ENCODE measurements at regions not wholly inside any gene's neighbourhood (a gene's known extent, or its start where the extent isn't known, plus 50 kb on each side); places are given as distances from the start of the nearest gene placed in this dataset.
A peak's percentile ranks its signal among the peaks of the same experiment; 100 is the strongest.

DNA sequence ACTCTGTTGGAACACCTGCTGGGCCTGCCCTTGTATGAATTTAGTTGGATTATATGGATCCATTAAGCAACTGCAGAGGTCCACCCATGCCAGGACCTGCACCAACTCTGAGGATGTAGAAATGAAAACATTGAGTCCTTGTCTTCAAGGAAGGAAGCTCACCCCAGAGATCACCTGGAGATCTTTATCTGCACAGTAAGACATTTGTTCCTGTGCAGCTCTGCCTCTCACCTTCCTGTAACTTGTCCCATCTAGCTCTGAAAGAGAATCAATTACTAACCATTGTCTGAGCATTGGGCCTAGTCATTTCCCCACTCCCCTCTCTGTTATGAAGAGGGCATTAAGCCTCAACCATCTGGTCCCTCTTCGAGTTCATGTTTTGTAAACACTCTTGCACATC is 105.2 kb upstream of the YWHAQ start:
- peaks cover 0 to 8% (median 0%) of the 10 kb centered on the region in 5 experiments for H3K9me3 ChIP-seq (ENCODE audit: control extremely low read depth in 1 of 5, control insufficient read depth in 4 of 5, insufficient read depth in 2 of 5, low read depth in 1 of 5, low read length in 4 of 5)
- no peak overlapping the region for H3K4me3 ChIP-seq (ENCODE audit: control insufficient read depth in 1 of 7, extremely low read depth in 1 of 7, insufficient read depth in 4 of 7, low read depth in 2 of 7, low read length in 6 of 7)
- DNase-seq, result no peak
- no peak overlapping the region for H3K27ac ChIP-seq (ENCODE audit: insufficient read depth in 1 of 2, low read depth in 1 of 2, low read length in 2 of 2, poor library complexity in 1 of 2, severe bottlenecking in 2 of 2)
- H3K4me1 ChIP-seq (ENCODE audit: control extremely low read depth in 1 of 4, control insufficient read depth in 4 of 4, insufficient read depth in 4 of 4, low read length in 3 of 4), result peaks cover 0 to 28% (median 17%) of the 10 kb centered on the region in 4 experiments
- no peaks in the 10 kb centered on the region for H3K27me3 ChIP-seq (replicated peaks in 2 of 5; ENCODE audit: control insufficient read depth in 4 of 5, insufficient read depth in 5 of 5, low read length in 4 of 5)
- ChIA-PET CTCF (interaction anchor here (1.3 to 1.8 kb wide), 2 partner anchors 17 to 24 kb away, joined by 3 to 4 read pairs; no protein-coding TSS in a partner anchor), POLR2A (no interaction called here)
- WGBS (ENCODE audit: insufficient coverage), result no CpG with 5 or more reads among the region's 1 CpG
- no peaks in the 10 kb centered on the region for H3K36me3 ChIP-seq (ENCODE audit: control insufficient read depth in 4 of 4, insufficient read depth in 4 of 4, low read length in 3 of 4)

DNA sequence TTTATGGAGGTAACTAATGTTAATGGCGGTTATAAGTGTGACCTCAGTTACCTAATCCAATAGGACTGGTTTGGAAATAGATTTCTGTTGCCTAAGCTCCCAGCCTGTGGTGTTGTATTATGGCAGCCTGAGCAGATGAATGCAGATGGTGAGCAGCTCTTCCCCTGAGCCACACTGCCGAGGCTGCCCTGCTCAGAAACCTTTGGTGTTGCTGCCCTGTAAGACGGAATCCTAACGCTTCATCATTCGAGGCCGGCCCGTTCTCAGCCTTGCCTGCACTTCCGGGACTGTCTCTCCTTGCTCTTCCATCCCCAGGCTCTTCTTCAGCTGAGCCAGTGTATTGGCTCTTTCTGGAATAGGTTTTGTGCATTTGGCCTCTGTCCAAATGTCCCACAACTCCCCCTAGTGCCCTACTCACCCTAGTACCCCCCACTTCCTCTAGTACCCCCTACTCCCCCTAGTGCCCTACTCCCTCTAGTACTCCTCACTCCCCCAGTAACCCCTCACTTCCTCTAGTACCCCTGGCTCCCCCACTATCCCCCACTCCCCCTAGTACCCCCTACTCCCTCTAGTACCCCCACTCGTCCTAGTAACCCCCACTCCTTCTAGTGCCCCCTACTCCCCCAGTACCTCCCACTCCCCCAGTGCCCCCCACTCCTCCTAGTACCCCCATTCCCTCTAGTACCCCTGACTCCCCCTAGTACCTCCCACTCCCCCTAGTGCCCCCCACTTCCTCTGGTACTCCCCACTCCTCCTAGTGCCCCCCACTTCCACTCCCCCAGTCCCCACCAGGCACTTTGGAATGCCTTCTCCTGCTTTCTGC is 106.0 kb upstream of the TAF1B start:
- peak; percentile 45 to 50 (median 49) for DNase-seq
- Histone ChIP-seq H3K4me3 (ENCODE audit: control insufficient read depth in 1 of 7, extremely low read depth in 1 of 7, insufficient read depth in 4 of 7, low read depth in 2 of 7, low read length in 6 of 7) (no peak overlapping the region), H3K36me3 (ENCODE audit: control insufficient read depth in 4 of 4, insufficient read depth in 4 of 4, low read length in 3 of 4) (no peaks in the 10 kb centered on the region), H3K9me3 (ENCODE audit: control extremely low read depth in 1 of 5, control insufficient read depth in 4 of 5, insufficient read depth in 2 of 5, low read depth in 1 of 5, low read length in 4 of 5) (peaks cover 0 to 8% (median 0%) of the 10 kb centered on the region in 5 experiments), H3K4me1 (ENCODE audit: control extremely low read depth in 1 of 4, control insufficient read depth in 4 of 4, insufficient read depth in 4 of 4, low read length in 3 of 4) (peaks cover 0 to 28% (median 17%) of the 10 kb centered on the region in 4 experiments), H3K27me3 (replicated peaks in 2 of 5; ENCODE audit: control insufficient read depth in 4 of 5, insufficient read depth in 5 of 5, low read length in 4 of 5) (no peaks in the 10 kb centered on the region), H3K27ac (ENCODE audit: insufficient read depth in 1 of 2, low read depth in 1 of 2, low read length in 2 of 2, poor library complexity in 1 of 2, severe bottlenecking in 2 of 2) (no peak overlapping the region)
- ChIA-PET CTCF (interaction anchor here (0.6 to 1.9 kb wide), 8 partner anchors 10 to 62 kb away, joined by 3 to 10 read pairs (median 4); no protein-coding TSS in a partner anchor), POLR2A (no interaction called here)
- WGBS (ENCODE audit: insufficient coverage), result 98% methylated on average over 5 of the region's 9 CpGs

DNA sequence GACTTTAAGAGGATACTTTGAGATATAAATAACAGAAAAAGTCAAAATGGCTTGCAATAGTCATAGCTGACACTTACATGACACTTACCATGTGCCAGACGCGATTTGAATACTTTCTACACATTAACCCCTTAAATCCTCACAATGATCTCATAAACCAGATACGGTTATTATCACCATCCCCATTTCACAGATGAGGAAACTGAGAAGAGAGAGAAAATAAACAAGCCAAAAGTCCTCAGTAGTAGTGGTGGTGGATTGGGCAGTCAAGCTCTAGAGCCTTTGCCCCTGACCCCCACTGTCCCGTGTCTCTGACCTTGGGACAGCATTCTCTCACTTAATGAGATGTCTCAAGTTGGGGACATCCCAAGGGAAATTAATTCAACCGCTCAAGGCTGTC is 105.2 kb upstream of the TAF1B start:
- no peak overlapping the region for H3K4me3 ChIP-seq (ENCODE audit: control insufficient read depth in 1 of 7, extremely low read depth in 1 of 7, insufficient read depth in 4 of 7, low read depth in 2 of 7, low read length in 6 of 7)
- H3K27me3 ChIP-seq (replicated peaks in 2 of 5; ENCODE audit: control insufficient read depth in 4 of 5, insufficient read depth in 5 of 5, low read length in 4 of 5), result no peaks in the 10 kb centered on the region
- H3K27ac ChIP-seq (ENCODE audit: insufficient read depth in 1 of 2, low read depth in 1 of 2, low read length in 2 of 2, poor library complexity in 1 of 2, severe bottlenecking in 2 of 2), result no peak overlapping the region
- no peaks in the 10 kb centered on the region for H3K36me3 ChIP-seq (ENCODE audit: control insufficient read depth in 4 of 4, insufficient read depth in 4 of 4, low read length in 3 of 4)
- peaks cover 0 to 28% (median 17%) of the 10 kb centered on the region in 4 experiments for H3K4me1 ChIP-seq (ENCODE audit: control extremely low read depth in 1 of 4, control insufficient read depth in 4 of 4, insufficient read depth in 4 of 4, low read length in 3 of 4)
- ChIA-PET POLR2A (no interaction called here), CTCF (interaction anchor here (1.0 to 1.9 kb wide), 3 partner anchors 10 to 12 kb away, joined by 3 to 10 read pairs (median 4); no protein-coding TSS in a partner anchor)
- DNase-seq, result no peak
- peaks cover 0 to 8% (median 0%) of the 10 kb centered on the region in 5 experiments for H3K9me3 ChIP-seq (ENCODE audit: control extremely low read depth in 1 of 5, control insufficient read depth in 4 of 5, insufficient read depth in 2 of 5, low read depth in 1 of 5, low read length in 4 of 5)
- WGBS (ENCODE audit: insufficient coverage), result 94% methylated on average over 2 of the region's 5 CpGs

DNA sequence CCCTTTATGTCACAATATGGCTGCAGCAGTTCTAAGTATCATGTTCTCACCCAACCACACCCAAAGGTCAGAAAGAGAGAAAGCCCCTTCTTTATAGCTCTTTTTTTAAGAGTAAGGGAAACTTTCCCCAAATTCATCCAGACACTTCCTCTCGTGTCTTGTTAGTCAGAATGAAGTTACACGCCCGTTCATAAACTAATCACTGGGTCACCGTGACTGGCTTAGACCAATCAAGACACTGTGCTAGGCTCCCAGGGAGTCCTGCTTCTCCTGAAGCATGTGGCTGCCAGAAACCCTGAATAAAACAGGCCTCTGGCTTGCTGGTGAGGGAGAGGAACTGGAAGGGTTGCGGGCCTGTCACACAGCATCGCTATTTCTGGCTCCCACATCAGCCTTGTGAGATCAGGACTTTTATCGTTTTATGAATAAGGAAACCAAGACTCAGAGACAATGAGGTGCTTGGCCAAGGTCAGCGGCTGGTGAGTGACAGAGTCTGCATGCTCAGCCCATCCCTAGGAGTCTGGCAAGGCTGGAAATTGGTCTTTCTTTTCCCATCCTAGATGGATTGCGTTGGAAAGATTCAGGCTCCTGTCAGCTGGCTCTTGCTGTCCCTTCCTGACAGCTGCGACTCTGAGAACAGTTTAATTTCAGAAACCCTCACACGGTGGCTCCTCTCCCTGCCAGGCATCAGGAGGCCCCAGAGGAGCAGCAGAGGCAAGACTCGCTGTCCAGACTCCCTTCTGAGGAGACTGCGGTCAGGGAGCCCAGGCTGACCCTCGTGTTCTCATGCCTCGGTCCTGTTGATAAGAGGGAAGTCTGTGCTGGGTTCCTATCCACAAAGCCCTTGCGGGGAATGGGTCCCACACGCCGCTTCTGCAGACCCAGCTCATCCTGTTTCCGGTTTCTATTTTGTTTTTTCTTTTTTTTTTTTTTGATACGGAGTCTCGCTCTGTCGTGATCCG is 104.5 kb upstream of the TAF1B start:
- Histone ChIP-seq H3K4me3 (ENCODE audit: control insufficient read depth in 1 of 7, extremely low read depth in 1 of 7, insufficient read depth in 4 of 7, low read depth in 2 of 7, low read length in 6 of 7) (peak overlapping the region in 3 of 7 experiments; percentile 41 to 61 (median 51)), H3K36me3 (ENCODE audit: control insufficient read depth in 4 of 4, insufficient read depth in 4 of 4, low read length in 3 of 4) (no peaks in the 10 kb centered on the region), H3K27ac (ENCODE audit: insufficient read depth in 1 of 2, low read depth in 1 of 2, low read length in 2 of 2, poor library complexity in 1 of 2, severe bottlenecking in 2 of 2) (no peak overlapping the region), H3K4me1 (ENCODE audit: control extremely low read depth in 1 of 4, control insufficient read depth in 4 of 4, insufficient read depth in 4 of 4, low read length in 3 of 4) (peaks cover 0 to 28% (median 17%) of the 10 kb centered on the region in 4 experiments), H3K9me3 (ENCODE audit: control extremely low read depth in 1 of 5, control insufficient read depth in 4 of 5, insufficient read depth in 2 of 5, low read depth in 1 of 5, low read length in 4 of 5) (peaks cover 0 to 8% (median 0%) of the 10 kb centered on the region in 5 experiments), H3K27me3 (replicated peaks in 2 of 5; ENCODE audit: control insufficient read depth in 4 of 5, insufficient read depth in 5 of 5, low read length in 4 of 5) (no peaks in the 10 kb centered on the region)
- WGBS (ENCODE audit: insufficient coverage), result 54% methylated on average over 17 of the region's 23 CpGs
- CTCF ChIA-PET, result interaction anchor here (0.6 to 1.9 kb wide), 4 partner anchors 9 to 318 kb away, joined by 3 to 10 read pairs (median 4); no protein-coding TSS in a partner anchor
- peak in 2 of 3 donors; percentile 35 to 49 for DNase-seq
- POLR2A ChIA-PET, result interaction anchor here (0.6 kb wide), 1 partner anchor 183 kb away, joined by 3 read pairs; no protein-coding TSS in a partner anchor

DNA sequence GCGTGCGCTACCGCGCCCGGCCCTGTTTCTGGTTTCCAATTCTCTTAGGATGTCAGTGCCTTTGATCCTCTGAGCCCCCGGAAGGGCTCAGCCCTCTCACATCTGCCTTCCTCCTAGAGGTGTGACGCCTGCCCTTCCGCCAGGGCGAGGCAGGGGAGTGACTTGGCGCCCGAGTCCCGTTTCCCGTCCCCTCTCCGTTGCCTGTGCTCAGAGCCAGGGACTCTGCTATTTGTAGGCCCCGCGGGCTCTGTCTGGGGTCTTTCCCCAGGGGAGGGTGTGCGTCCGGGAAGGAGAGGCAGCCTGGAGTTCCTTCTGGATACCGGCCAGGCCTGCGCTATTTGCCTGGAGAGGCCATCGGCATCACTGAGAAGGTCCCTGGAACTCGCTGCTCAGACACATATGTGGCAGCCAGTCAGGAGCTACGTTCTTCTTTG is 103.7 kb upstream of the TAF1B start:
- ChIA-PET CTCF (interaction anchor here (0.6 to 1.4 kb wide), 2 partner anchors 61 to 318 kb away, joined by 3 to 4 read pairs; no protein-coding TSS in a partner anchor), POLR2A (interaction anchor here (0.6 kb wide), 1 partner anchor 183 kb away, joined by 3 read pairs; no protein-coding TSS in a partner anchor)
- peak overlapping the region in 3 of 7 experiments; percentile 41 to 61 (median 51) for H3K4me3 ChIP-seq (ENCODE audit: control insufficient read depth in 1 of 7, extremely low read depth in 1 of 7, insufficient read depth in 4 of 7, low read depth in 2 of 7, low read length in 6 of 7)
- H3K9me3 ChIP-seq (ENCODE audit: control extremely low read depth in 1 of 5, control insufficient read depth in 4 of 5, insufficient read depth in 2 of 5, low read depth in 1 of 5, low read length in 4 of 5), result peaks cover 0 to 8% (median 0%) of the 10 kb centered on the region in 5 experiments
- no peaks in the 10 kb centered on the region for H3K36me3 ChIP-seq (ENCODE audit: control insufficient read depth in 4 of 4, insufficient read depth in 4 of 4, low read length in 3 of 4)
- peaks cover 0 to 28% (median 17%) of the 10 kb centered on the region in 4 experiments for H3K4me1 ChIP-seq (ENCODE audit: control extremely low read depth in 1 of 4, control insufficient read depth in 4 of 4, insufficient read depth in 4 of 4, low read length in 3 of 4)
- WGBS (ENCODE audit: insufficient coverage), result 58% methylated on average over 23 of the region's 23 CpGs
- peak in 2 of 3 donors; percentile 50 to 60 for DNase-seq
- H3K27ac ChIP-seq (ENCODE audit: insufficient read depth in 1 of 2, low read depth in 1 of 2, low read length in 2 of 2, poor library complexity in 1 of 2, severe bottlenecking in 2 of 2), result no peak overlapping the region
- H3K27me3 ChIP-seq (replicated peaks in 2 of 5; ENCODE audit: control insufficient read depth in 4 of 5, insufficient read depth in 5 of 5, low read length in 4 of 5), result no peaks in the 10 kb centered on the region

DNA sequence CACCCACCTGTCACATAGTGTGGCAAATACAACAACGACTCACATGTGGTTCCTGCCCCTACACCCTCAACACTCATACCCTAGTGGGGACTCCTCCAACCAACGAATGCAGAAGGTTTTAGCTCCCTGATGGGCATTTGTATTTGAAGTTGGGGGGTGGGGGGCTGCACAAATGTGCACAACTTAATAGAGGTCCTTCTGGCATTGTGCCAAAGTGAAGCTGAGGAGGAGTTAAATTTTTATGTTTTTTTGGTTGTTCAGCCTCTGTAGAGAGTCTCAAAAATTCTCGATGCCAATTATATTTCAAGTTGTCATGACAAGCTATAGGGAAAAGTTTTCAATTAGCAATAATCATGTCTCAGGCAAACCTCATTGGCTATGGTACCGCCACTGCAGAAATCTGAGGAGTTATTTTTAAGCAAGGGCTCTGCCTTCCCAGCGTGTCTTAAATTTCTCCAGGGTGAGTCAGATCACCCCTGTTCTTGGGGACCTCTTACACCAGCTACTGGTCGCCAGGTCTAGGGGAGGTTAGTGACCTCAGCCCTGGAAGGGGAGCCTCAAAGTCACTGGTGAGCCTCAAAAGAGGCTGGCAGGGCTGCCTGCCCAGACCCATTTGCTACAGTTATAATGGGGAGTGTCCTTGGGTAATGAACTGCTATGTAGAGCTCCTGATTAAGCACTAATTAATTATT is 102.7 kb upstream of the TAF1B start:
- no peak overlapping the region for H3K4me3 ChIP-seq (ENCODE audit: control insufficient read depth in 1 of 7, extremely low read depth in 1 of 7, insufficient read depth in 4 of 7, low read depth in 2 of 7, low read length in 6 of 7)
- peaks cover 0 to 22% (median 15%) of the 10 kb centered on the region in 4 experiments for H3K4me1 ChIP-seq (ENCODE audit: control extremely low read depth in 1 of 4, control insufficient read depth in 4 of 4, insufficient read depth in 4 of 4, low read length in 3 of 4)
- H3K27me3 ChIP-seq (replicated peaks in 2 of 5; ENCODE audit: control insufficient read depth in 4 of 5, insufficient read depth in 5 of 5, low read length in 4 of 5), result no peaks in the 10 kb centered on the region
- no peaks in the 10 kb centered on the region for H3K9me3 ChIP-seq (ENCODE audit: control extremely low read depth in 1 of 5, control insufficient read depth in 4 of 5, insufficient read depth in 2 of 5, low read depth in 1 of 5, low read length in 4 of 5)
- POLR2A ChIA-PET, result interaction anchor here (0.6 kb wide), 1 partner anchor 52 kb away, joined by 3 read pairs; no protein-coding TSS in a partner anchor
- no peak overlapping the region for H3K27ac ChIP-seq (ENCODE audit: insufficient read depth in 1 of 2, low read depth in 1 of 2, low read length in 2 of 2, poor library complexity in 1 of 2, severe bottlenecking in 2 of 2)
- CTCF ChIA-PET, result interaction anchor here (0.6 to 1.4 kb wide), 3 partner anchors 10 to 62 kb away, joined by 3 read pairs; no protein-coding TSS in a partner anchor
- no peak for DNase-seq
- 97% methylated on average over 4 of the region's 6 CpGs for whole genome bisulfite sequencing (ENCODE audit: insufficient coverage)
- no peaks in the 10 kb centered on the region for H3K36me3 ChIP-seq (ENCODE audit: control insufficient read depth in 4 of 4, insufficient read depth in 4 of 4, low read length in 3 of 4)
